Epithelial cell of esophagus (primary cell): ENCODE measurements at regions not wholly inside any gene's neighbourhood (a gene's known extent, or its start where the extent isn't known, plus 50 kb on each side); places are given as distances from the start of the nearest gene placed in this dataset.

ENCODE experiments used
- DNase-seq: peaks from one replicate; pipeline ENCODE4 v3.0.0; 2010; ENCODE audit warnings: low read depth
- H3K4me3 ChIP-seq: 2 replicates; pipeline ENCODE4 v1.5.1; 2011; ENCODE audit warnings: mild to moderate bottlenecking, low read length, control low read depth
- CTCF ChIP-seq: IDR thresholded peaks from 2 replicates; pipeline ENCODE4 v1.5.1; 2011; ENCODE audit warnings: low read depth, mild to moderate bottlenecking, low read length, control low read depth, inconsistent platforms; ENCODE audit not compliant: insufficient read depth; ENCODE audit errors: missing control alignments

- no peak overlapping the region for H3K4me3 ChIP-seq
- no peak for DNase-seq
- TF ChIP-seq CTCF, result no peak
These were observed 413.7 kb downstream of the RFPL4B start for GRCh38 chr6:112760831-112761230.

- DNase-seq, result no peak
- no peak overlapping the region for H3K4me3 ChIP-seq
- no peak for TF ChIP-seq CTCF
These were observed 414.6 kb downstream of the RFPL4B start for GRCh38 chr6:112761740-112762139.

- H3K4me3 ChIP-seq, result no peak overlapping the region
- no peak for DNase-seq
- TF ChIP-seq CTCF, result no peak
These were observed 417.2 kb downstream of the RFPL4B start for GRCh38 chr6:112764377-112764776.

GRCh38 chr6:112770308-112770707, 423.2 kb downstream of the RFPL4B start:
- DNase-seq, result no peak
- H3K4me3 ChIP-seq, result no peak overlapping the region
- TF ChIP-seq CTCF, result no peak

GRCh38 chr6:112773187-112773586, 426.1 kb downstream of the RFPL4B start:
- no peak for TF ChIP-seq CTCF
- no peak overlapping the region for H3K4me3 ChIP-seq
- no peak for DNase-seq

GRCh38 chr6:112774319-112774718, 427.2 kb downstream of the RFPL4B start:
- DNase-seq, result no peak
- no peak overlapping the region for H3K4me3 ChIP-seq
- no peak for TF ChIP-seq CTCF

GRCh38 chr6:112780498-112781096, 433.5 kb downstream of the RFPL4B start:
- peak; percentile 80 for TF ChIP-seq CTCF
- peak; percentile 82 for DNase-seq
- no peak overlapping the region for H3K4me3 ChIP-seq
